ENCODE measurements at regions not wholly inside any gene's neighbourhood (a gene's known extent, or its start where the extent isn't known, plus 50 kb on each side); places are given as distances from the start of the nearest gene placed in this dataset.

GRCh38 chr4:28665306-28665705, 1804.7 kb downstream of the STIM2 start:
- H3K9me2 ChIP-seq (replicated peaks; ENCODE audit: control insufficient read depth, low read length) = no peaks in the 10 kb centered on the region
- H3K9me3 ChIP-seq (ENCODE audit: control insufficient read depth, insufficient read depth, low read length) = no peaks in the 10 kb centered on the region
- no peak for TF ChIP-seq CTCF (IDR thresholded peaks at IDR 0.05; ENCODE audit: low read depth, low read length, poor library complexity, severe bottlenecking)
- no peak for TF ChIP-seq EZH2phosphoT487 (IDR thresholded peaks at IDR 0.05; ENCODE audit: borderline replicate concordance, low read length)
- no peaks in the 10 kb centered on the region for H3K79me2 ChIP-seq (ENCODE audit: control insufficient read depth, low read length)
- no peaks in the 10 kb centered on the region for H3K36me3 ChIP-seq (ENCODE audit: control insufficient read depth, low read length)
- H4K20me1 ChIP-seq (ENCODE audit: control insufficient read depth, insufficient read depth, low read depth, low read length) = no peaks in the 10 kb centered on the region
- H3F3A ChIP-seq (ENCODE audit: control insufficient read depth, insufficient read depth) = no peaks in the 10 kb centered on the region
- H3K4me3 ChIP-seq (ENCODE audit: low read length) = no peak overlapping the region
- H3K27me3 ChIP-seq (ENCODE audit: control insufficient read depth, low read length) = no peaks in the 10 kb centered on the region
- H3K4me2 ChIP-seq (ENCODE audit: low read length) = no peak overlapping the region
- H3K4me1 ChIP-seq (ENCODE audit: control insufficient read depth, low read length) = no peaks in the 10 kb centered on the region
- no peak overlapping the region for H3K27ac ChIP-seq (ENCODE audit: low read depth, low read length)

GRCh38 chr4:28675582-28675981, 1814.9 kb downstream of the STIM2 start:
- H3K36me3 ChIP-seq (ENCODE audit: control insufficient read depth, low read length) = no peaks in the 10 kb centered on the region
- no peaks in the 10 kb centered on the region for H3K79me2 ChIP-seq (ENCODE audit: control insufficient read depth, low read length)
- H3K9me3 ChIP-seq (ENCODE audit: control insufficient read depth, insufficient read depth, low read length) = no peaks in the 10 kb centered on the region
- H3K4me3 ChIP-seq (ENCODE audit: low read length) = no peak overlapping the region
- H3K4me1 ChIP-seq (ENCODE audit: control insufficient read depth, low read length) = no peaks in the 10 kb centered on the region
- H4K20me1 ChIP-seq (ENCODE audit: control insufficient read depth, insufficient read depth, low read depth, low read length) = no peaks in the 10 kb centered on the region
- no peaks in the 10 kb centered on the region for H3K9me2 ChIP-seq (replicated peaks; ENCODE audit: control insufficient read depth, low read length)
- H3F3A ChIP-seq (ENCODE audit: control insufficient read depth, insufficient read depth) = no peaks in the 10 kb centered on the region
- no peak for TF ChIP-seq CTCF (IDR thresholded peaks at IDR 0.05; ENCODE audit: low read depth, low read length, poor library complexity, severe bottlenecking)
- TF ChIP-seq EZH2phosphoT487 (IDR thresholded peaks at IDR 0.05; ENCODE audit: borderline replicate concordance, low read length) = no peak
- no peak overlapping the region for H3K4me2 ChIP-seq (ENCODE audit: low read length)
- H3K27ac ChIP-seq (ENCODE audit: low read depth, low read length) = no peak overlapping the region
- no peaks in the 10 kb centered on the region for H3K27me3 ChIP-seq (ENCODE audit: control insufficient read depth, low read length)

- no peaks in the 10 kb centered on the region for H4K20me1 ChIP-seq (ENCODE audit: control insufficient read depth, insufficient read depth, low read depth, low read length)
- H3K4me1 ChIP-seq (ENCODE audit: control insufficient read depth, low read length) = no peaks in the 10 kb centered on the region
- no peak overlapping the region for H3K4me3 ChIP-seq (ENCODE audit: low read length)
- H3K9me2 ChIP-seq (replicated peaks; ENCODE audit: control insufficient read depth, low read length) = no peaks in the 10 kb centered on the region
- H3K9me3 ChIP-seq (ENCODE audit: control insufficient read depth, insufficient read depth, low read length) = no peaks in the 10 kb centered on the region
- no peak overlapping the region for H3K27ac ChIP-seq (ENCODE audit: low read depth, low read length)
- no peaks in the 10 kb centered on the region for H3F3A ChIP-seq (ENCODE audit: control insufficient read depth, insufficient read depth)
- TF ChIP-seq EZH2phosphoT487 (IDR thresholded peaks at IDR 0.05; ENCODE audit: borderline replicate concordance, low read length) (no peak), CTCF (IDR thresholded peaks at IDR 0.05; ENCODE audit: low read depth, low read length, poor library complexity, severe bottlenecking) (no peak)
- H3K27me3 ChIP-seq (ENCODE audit: control insufficient read depth, low read length) = no peaks in the 10 kb centered on the region
- H3K36me3 ChIP-seq (ENCODE audit: control insufficient read depth, low read length) = no peaks in the 10 kb centered on the region
- H3K79me2 ChIP-seq (ENCODE audit: control insufficient read depth, low read length) = no peaks in the 10 kb centered on the region
- H3K4me2 ChIP-seq (ENCODE audit: low read length) = no peak overlapping the region
These were observed 1817.2 kb downstream of the STIM2 start for GRCh38 chr4:28677808-28678207.

GRCh38 chr4:28682847-28683246, 1822.2 kb downstream of the STIM2 start:
- H3K27me3 ChIP-seq (ENCODE audit: control insufficient read depth, low read length) = no peaks in the 10 kb centered on the region
- H3K79me2 ChIP-seq (ENCODE audit: control insufficient read depth, low read length) = no peaks in the 10 kb centered on the region
- no peaks in the 10 kb centered on the region for H3K4me1 ChIP-seq (ENCODE audit: control insufficient read depth, low read length)
- no peak for TF ChIP-seq EZH2phosphoT487 (IDR thresholded peaks at IDR 0.05; ENCODE audit: borderline replicate concordance, low read length)
- no peak for TF ChIP-seq CTCF (IDR thresholded peaks at IDR 0.05; ENCODE audit: low read depth, low read length, poor library complexity, severe bottlenecking)
- H3K36me3 ChIP-seq (ENCODE audit: control insufficient read depth, low read length) = no peaks in the 10 kb centered on the region
- H3F3A ChIP-seq (ENCODE audit: control insufficient read depth, insufficient read depth) = no peaks in the 10 kb centered on the region
- H3K4me3 ChIP-seq (ENCODE audit: low read length) = no peak overlapping the region
- H4K20me1 ChIP-seq (ENCODE audit: control insufficient read depth, insufficient read depth, low read depth, low read length) = no peaks in the 10 kb centered on the region
- no peaks in the 10 kb centered on the region for H3K9me2 ChIP-seq (replicated peaks; ENCODE audit: control insufficient read depth, low read length)
- H3K27ac ChIP-seq (ENCODE audit: low read depth, low read length) = no peak overlapping the region
- H3K9me3 ChIP-seq (ENCODE audit: control insufficient read depth, insufficient read depth, low read length) = no peaks in the 10 kb centered on the region
- H3K4me2 ChIP-seq (ENCODE audit: low read length) = no peak overlapping the region

Measured in DOHH2 (cell line).